GM10248 (cell line): ENCODE measurements at regions not wholly inside any gene's neighbourhood (a gene's known extent, or its start where the extent isn't known, plus 50 kb on each side); places are given as distances from the start of the nearest gene placed in this dataset.

Experiments used
- CTCF ChIA-PET: fragments of 300-600 bp; sonication (Branson Sonifier 250); formaldehyde crosslinking; extraction: SDS; loops from one replicate; lab custom pipeline; 2021; ENCODE audit warnings: antibody characterized with exemption; lab: Yijun Ruan, JAX
- POLR2A ChIA-PET: fragments of 350-650 bp; sonication (Branson Sonifier 250); formaldehyde crosslinking; extraction: SDS; loops from one replicate; lab custom pipeline; 2020; ENCODE audit warnings: antibody characterized with exemption; lab: Yijun Ruan, JAX
- DNase-seq: peaks from one replicate; pipeline ENCODE4 v3.0.0; 2012; ENCODE audit errors: extremely low spot score
- TF ChIP-seq, protein P1 (sequence below): IDR thresholded peaks from 2 replicates; pipeline ENCODE4 v1.5.1; 2012; ENCODE audit warnings: mild to moderate bottlenecking, low read depth; ENCODE audit errors: extremely low read depth, missing control alignments, control extremely low read depth

DNA sequence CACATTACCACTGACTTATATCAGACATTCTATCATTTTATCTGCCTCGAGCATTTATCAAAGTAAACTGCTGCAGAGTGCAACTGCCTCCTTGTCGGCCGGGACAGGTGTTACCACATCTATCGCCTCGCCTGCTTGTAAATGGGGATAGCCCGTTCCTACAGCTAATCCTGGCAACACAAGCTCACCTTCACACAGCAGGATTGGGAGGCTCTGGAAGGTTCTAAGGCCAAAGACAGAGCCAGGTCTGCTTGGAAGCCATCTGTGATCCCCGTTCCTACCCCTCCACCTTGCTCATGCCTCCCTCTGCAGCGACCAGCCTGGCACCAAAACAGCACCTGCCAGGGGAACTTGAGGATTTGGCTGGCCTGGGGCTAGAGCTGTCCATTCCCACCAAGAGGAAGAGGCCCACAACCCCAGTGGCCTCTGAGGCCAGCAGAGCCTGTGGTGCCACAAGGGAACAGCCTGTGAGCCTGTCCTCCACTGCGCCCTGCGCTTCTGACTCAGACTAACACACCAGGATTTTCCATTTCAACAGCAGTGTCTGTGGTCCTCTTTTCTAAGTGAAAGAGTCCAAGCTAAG, 114.8 kb upstream of the DIO3 start:
- POLR2A ChIA-PET: no interaction called here
- CTCF ChIA-PET: no interaction called here
- DNase-seq: no peak
- TF ChIP-seq, protein P1, sequence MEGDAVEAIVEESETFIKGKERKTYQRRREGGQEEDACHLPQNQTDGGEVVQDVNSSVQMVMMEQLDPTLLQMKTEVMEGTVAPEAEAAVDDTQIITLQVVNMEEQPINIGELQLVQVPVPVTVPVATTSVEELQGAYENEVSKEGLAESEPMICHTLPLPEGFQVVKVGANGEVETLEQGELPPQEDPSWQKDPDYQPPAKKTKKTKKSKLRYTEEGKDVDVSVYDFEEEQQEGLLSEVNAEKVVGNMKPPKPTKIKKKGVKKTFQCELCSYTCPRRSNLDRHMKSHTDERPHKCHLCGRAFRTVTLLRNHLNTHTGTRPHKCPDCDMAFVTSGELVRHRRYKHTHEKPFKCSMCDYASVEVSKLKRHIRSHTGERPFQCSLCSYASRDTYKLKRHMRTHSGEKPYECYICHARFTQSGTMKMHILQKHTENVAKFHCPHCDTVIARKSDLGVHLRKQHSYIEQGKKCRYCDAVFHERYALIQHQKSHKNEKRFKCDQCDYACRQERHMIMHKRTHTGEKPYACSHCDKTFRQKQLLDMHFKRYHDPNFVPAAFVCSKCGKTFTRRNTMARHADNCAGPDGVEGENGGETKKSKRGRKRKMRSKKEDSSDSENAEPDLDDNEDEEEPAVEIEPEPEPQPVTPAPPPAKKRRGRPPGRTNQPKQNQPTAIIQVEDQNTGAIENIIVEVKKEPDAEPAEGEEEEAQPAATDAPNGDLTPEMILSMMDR: no peak

DNA sequence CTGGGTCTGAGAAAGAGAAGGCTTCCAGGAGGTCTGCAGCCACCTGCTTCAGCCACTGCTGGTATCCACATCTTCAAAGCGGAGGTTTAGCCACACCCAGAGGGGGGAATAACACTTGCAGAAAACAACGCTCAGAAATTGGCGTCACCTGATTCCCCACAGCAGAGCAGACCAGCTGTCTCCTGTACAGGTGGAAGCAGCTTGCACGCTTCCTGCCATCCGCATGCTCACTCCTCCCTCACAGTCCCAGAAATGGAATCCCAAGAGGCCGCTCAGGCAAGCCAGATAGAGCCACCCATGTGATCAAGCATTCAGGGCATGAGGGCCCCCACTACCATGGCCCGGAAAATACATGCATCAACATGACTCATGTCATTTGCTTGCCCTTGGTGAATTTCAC, 112.2 kb upstream of the DIO3 start:
- ChIA-PET CTCF (no interaction called here), POLR2A (no interaction called here)
- DNase-seq: no peak
- TF ChIP-seq, protein P1: no peak

DNA sequence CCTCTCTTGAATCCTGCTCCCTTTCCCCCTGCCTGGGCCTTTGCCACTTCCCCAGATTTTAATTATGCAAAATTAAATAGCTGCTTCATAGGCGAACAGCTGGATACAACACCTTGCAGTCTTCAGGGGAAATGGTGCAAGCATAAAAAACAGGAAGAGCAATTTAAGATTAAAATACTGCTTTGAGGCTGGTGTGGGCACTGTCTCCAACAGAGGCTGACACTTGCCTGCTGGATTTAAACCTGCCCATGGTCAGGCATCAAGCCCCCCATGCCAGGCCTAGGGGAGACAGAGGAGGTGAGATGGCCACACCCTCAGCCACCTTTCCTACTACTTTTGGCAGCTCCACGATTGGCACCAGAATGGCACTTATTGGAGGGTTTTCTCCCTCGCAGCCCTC, 110.1 kb upstream of the DIO3 start:
- no peak for DNase-seq
- TF ChIP-seq, protein P1: no peak
- CTCF ChIA-PET: no interaction called here
- POLR2A ChIA-PET: no interaction called here

DNA sequence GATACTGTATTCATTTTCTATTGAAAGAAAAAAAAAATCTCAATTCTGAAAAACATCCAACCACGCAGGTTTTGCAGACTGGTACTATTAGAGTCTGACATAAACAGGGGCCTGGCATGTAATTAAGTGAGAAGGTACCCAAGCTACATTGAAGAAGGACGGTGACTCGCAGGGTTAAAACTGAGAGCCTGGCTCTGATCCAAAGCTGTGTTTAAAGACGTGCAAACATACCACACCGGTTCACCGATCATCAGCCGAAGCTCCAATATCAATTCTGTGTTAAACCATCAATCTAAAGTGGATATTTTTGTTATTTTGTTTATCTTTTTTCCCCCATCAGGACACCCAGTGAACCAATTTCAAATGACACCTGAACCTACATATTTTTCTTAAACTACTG, 108.1 kb upstream of the DIO3 start:
- ChIA-PET CTCF (no interaction called here), POLR2A (no interaction called here)
- no peak for DNase-seq
- TF ChIP-seq, protein P1: no peak

DNA sequence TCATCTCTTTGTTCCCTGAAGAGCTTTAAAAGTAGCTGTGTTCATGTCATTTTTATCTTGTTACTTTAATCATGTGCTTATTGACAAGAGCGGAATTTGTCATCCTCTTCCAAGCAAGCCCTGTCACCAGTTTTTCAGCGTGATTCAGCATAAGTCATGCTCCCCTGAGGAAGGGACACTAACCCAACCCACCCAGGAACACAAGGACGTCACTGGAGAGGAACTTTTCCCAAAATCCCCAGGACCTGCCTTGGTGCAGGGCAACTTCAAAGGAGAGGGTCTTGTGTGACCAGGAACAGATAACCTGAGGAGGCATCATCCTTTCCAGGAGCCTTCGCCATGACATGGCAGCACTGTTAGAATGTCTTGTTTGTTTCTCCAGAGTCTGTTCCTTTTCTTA, 107.1 kb upstream of the DIO3 start:
- ChIA-PET CTCF (no interaction called here), POLR2A (no interaction called here)
- no peak for DNase-seq
- TF ChIP-seq, protein P1: no peak

DNA sequence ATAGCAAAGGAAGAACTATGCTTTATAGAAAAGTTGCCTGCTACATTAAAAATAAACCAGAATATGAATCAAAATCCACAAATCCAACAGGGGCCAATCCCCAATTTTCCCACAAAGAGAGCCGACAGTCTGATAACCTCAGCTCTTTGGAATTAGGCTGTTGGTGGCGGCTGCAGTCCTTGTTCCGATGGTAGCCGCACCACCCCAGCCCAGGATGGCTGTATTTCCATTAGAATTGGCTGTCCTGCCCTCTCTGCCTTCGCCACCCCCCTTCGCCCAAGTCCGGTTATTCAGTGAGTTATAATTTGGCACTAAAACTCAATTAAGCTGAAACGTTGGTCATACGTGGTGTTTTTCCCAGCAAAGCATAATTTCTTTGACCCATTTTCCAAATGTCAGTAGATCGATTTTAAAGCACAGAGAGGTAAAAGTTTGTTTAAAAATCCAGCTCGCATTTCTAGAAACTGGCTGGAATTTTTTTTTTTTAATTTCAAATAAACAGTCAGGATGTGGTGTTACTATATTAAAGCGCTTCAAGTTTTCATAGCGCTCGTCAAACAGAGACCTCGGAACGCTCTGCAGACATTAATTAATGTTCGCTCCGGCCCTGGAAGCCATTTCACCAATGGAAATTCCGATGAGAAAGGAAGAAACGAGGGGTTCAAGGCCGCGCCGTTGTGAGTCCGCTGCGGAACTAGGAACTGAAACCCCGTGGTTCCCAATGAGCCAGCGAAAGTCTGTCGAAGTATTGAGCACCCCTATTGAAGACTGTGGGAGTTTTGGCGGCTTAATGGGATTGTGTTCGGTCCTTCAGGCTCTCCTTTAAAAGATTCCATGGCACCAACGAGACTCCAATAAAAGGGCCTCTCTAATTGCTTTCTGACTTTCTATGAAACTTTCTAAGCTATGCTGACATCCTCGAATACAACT, 104.8 kb upstream of the DIO3 start:
- TF ChIP-seq, protein P1: no peak
- POLR2A ChIA-PET: no interaction called here
- CTCF ChIA-PET: interaction anchor here (1.1 kb wide), 1 partner anchor 18 kb away, joined by 3 read pairs; no protein-coding TSS in a partner anchor
- DNase-seq: no peak
